ENCODE measurements at regions not wholly inside any gene's neighbourhood (a gene's known extent, or its start where the extent isn't known, plus 50 kb on each side); places are given as distances from the start of the nearest gene placed in this dataset.
"Not testable (repeated sequence)": the region's sequence is repeated elsewhere in the genome, so short reads cannot be mapped to it uniquely, and the experiment has no call there.

DNA sequence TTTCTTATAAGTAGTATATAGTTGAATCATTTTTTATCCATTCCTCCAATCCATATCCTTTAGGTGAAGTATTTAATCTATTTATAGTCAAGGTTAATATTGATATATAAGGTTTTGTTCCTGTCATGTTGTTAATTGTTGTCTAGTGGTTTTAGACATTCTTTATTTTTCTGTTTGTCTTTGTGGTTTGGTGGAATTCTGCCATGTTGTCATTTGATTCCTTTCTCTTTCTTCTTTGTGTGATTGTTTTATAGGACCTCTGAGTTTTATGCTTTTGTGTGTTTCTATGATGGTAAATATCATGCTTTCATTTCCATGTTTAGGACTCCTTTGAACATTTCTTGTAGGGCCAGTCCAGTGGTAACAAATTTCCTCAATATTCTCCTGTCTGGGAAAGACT, 450.3 kb upstream of the BTBD3 start:
- no peak for DNase-seq (ENCODE audit: low spot score)
- no peak for ATAC-seq

DNA sequence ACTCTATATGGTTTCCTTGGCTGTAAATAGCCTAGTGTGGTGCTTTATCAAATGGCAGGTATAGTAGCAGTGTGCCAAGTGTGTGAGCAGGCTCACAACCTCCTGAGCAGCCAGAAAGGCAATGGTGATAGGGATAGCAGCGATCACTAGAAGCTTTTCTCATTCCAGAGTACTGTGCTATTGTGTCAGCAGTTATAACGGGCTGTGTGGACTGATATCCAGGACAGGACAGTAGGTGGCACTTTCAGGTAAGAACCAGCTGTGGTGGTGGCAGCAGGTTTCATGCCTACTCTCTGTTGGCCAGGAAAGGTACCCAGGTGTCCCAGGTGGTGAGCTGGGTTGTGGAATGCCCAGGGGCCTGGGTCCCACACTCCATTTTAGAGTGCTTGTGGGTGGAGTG, 448.8 kb upstream of the BTBD3 start:
- no peak for ATAC-seq
- no peak for DNase-seq (ENCODE audit: low spot score)

DNA sequence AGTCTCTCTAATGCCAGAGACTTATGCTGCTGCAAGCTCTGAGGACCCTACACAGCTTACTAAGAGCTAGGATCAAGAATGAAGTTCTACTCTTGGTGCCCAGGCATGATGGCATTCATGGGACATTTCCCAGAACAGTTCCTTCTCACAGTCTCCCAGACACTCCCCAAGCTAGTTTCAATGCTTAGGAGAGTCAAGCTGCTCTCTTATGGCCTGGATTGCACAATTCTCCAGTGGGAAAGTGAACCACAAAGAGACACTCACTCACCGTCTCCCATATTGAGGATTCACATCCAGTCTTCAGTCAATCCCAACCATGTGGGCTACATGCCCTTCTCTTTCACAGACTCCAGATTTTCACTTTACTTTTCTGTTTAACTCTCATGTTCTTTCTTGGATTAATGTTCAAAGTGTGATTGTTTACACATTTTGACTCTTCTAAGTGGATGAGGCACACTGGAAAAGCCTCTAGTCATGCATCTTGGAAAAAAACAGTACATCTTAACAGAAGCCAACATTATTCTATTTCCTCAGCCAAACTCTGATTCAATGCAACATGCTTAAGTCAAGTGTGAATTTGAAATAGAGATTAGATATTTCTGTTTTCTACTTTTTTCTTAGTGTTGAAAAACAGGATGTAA, 447.8 kb upstream of the BTBD3 start:
- no peak for ATAC-seq
- no peak for DNase-seq (ENCODE audit: low spot score)

- ATAC-seq (no peak), DNase-seq (ENCODE audit: low spot score) (no peak)
These were observed 443.7 kb upstream of the BTBD3 start for GRCh38 chr20:11473983-11474382.

DNA sequence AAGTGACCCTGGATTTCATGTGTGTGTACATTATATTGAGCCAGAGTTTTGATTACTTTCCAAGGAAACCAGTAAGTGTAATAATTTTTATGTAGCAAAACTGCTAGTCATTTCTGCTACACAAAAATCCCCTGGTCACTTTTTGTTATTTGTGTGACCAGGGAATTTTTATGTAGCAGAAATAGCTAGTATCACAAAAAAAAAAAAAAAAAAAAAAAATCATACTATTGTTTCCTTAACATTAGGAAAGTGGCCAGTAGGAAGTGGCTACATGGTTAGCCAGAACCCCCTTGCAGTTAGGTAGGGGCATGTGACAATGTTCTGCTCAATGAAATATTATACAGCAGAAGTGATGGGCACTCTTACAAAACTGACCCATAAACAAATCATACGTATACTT, 434.0 kb upstream of the BTBD3 start:
- ATAC-seq = no peak
- DNase-seq (ENCODE audit: low spot score) = no peak

- no peak for ATAC-seq
- no peak for DNase-seq (ENCODE audit: low spot score)
These were observed 433.2 kb upstream of the BTBD3 start for GRCh38 chr20:11484479-11484878.

DNA sequence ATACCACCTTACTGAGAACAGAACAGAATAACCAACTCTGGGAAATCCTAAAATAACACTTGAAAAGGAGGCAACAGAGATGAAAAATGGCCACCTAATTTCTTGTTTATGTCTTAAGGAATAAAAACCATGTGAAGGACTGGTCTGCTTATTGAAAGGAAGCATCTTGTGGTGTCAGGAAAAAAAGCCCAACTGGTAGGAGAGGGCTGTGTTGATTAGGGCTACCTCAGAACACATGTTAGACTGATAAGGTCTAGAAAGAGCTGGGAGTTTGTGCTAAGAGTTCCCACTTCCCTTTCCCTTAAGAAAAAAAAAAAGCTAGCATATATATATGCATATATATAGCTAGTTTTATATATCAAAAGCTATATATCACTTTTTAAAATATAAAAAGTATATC, 425.3 kb upstream of the BTBD3 start:
- no peak for ATAC-seq
- DNase-seq (ENCODE audit: low spot score) = no peak

DNA sequence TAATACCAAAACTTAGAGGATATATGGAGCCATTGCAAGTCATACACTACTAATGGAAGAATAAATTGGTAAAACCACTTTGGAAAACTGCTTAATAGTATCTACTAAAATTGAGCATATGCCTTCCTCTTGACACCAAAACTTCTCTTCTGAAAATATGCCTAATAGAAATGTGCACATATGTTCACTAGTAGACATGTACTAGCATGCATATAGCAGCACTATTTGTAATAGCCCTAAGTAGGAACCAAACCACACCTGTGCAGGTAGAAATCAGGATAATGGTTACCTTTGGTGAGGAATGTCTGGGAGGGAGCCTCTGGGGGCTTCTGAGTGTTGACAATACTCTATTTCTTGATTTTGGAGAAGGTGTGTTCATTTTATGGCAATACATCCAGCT, 424.8 kb upstream of the BTBD3 start:
- DNase-seq (ENCODE audit: low spot score) = no peak
- ATAC-seq = no peak

GRCh38 chr20:11496380-11496779, 421.3 kb upstream of the BTBD3 start:
- DNase-seq (ENCODE audit: low spot score) (no peak), ATAC-seq (no peak)

DNA sequence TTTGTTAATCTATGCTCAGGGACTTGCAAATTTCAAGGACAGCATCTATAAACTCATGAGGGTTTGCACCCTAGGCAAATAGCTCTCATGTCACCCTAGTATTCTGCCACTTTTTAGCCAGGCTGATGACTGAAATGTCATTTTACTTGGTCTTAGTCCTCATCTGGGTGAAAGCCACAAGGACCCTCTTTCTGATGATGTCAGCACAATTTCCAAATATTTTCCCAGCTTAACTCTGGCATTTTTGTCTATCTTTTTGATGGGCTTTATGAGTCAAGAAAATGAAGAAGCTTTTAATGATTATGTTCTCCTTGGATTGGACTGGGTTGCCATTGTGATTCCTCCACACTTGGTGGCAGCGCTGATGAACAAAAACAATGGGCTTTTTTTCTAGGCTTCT, 420.1 kb upstream of the BTBD3 start:
- no peak for DNase-seq (ENCODE audit: low spot score)
- ATAC-seq = no peak

- DNase-seq (ENCODE audit: low spot score) (no peak), ATAC-seq (no peak)
These were observed 418.5 kb upstream of the BTBD3 start for GRCh38 chr20:11499101-11499634.

GRCh38 chr20:11502061-11502460, 415.6 kb upstream of the BTBD3 start:
- ATAC-seq = no peak

GRCh38 chr20:11502671-11503070, 415.0 kb upstream of the BTBD3 start:
- no peak for ATAC-seq
- no peak for DNase-seq (ENCODE audit: low spot score)

More at GRCh38 chr20:11502061-11502460, 415.6 kb upstream of the BTBD3 start:
- no peak for DNase-seq (ENCODE audit: low spot score)

DNA sequence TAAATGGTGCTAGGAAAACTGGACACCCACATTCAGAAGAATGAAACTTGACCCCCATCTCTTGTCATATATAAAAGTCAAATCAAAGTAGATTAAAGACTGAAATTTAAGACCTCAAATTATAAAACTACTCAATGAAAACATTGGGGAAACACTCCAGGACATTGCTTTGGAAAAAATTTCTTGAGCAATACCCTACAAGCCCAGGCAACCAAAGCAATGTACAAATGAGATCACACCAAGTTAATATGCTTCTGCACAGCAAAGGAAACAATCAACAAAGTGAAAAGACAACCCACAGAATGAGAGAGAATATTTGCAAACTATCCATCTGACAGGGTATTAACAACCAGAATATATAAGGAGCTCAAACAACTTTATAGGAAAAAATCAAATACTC, 407.9 kb upstream of the BTBD3 start:
- ATAC-seq (no peak), DNase-seq (ENCODE audit: low spot score) (no peak)

DNA sequence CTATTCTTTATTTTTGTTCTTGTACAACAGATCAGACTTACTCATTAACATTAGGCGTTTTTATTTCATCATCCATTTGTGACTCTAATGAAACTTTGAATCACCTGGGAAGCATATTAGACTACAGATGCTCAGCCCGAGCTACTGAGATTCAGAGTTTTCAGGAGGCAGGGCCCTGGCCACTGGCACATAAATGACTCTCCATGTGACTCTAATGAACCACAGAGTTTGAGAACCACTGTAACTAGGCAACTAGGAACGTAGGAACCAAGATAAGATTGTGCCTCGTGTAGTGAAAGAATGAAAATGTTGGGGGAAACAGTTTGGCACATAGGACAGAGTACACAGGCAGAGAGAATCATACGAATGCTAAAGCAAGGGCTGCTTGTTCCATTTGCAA, 405.9 kb upstream of the BTBD3 start:
- no peak for ATAC-seq
- DNase-seq (ENCODE audit: low spot score) = no peak

- DNase-seq (ENCODE audit: low spot score); ATAC-seq: not testable (repeated sequence)
These were observed 404.4 kb upstream of the BTBD3 start for GRCh38 chr20:11513241-11513745.

DNA sequence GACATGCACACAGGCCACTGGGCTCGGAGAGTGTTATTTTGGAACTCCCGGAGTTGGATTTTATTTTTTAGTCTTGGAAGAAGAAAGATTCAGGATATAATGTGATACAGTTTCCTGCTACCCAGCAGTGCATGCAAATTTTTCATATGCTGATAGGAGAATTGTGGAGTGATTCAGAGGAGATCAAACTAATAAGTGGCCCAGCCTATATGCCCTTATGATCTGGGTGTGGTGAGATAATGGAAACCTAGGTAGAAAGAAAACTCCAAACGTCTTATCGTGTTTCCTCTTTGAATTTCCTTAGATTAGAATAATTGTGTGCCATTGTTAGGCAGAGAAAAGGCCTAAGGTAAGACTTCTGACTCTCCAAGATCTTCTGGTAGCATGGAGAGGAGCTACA, 401.2 kb upstream of the BTBD3 start:
- no peak for DNase-seq (ENCODE audit: low spot score)
- no peak for ATAC-seq

- ATAC-seq = no peak
- DNase-seq (ENCODE audit: low spot score) = no peak
These were observed 397.1 kb upstream of the BTBD3 start for GRCh38 chr20:11520596-11520995.

GRCh38 chr20:11521476-11522365, 396.0 kb upstream of the BTBD3 start:
- no peak for ATAC-seq
- DNase-seq (ENCODE audit: low spot score) = no peak

GRCh38 chr20:11522366-11522741, 395.3 kb upstream of the BTBD3 start:
- DNase-seq (ENCODE audit: low spot score) (no peak), ATAC-seq (no peak)

GRCh38 chr20:11529047-11529446, 388.6 kb upstream of the BTBD3 start:
- DNase-seq (ENCODE audit: low spot score) (no peak), ATAC-seq (no peak)

DNA sequence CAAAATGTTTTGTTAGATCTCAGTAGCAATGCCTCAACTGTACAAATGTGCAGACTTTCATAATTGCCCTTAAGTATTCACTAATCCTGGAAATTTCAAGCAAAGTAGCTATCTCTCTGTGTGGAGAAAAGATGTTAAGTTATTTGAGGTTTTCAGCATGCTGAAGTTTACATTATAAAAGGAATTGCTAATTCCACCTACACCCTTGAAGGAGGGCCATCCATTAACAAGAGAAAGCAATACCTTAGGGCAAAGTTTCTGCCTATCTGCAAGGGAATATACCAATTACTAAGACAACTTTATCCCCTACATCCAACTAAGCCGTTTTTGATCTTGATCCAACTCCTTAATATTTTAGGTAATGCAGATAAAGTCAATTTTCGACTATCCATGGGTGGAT, 380.7 kb upstream of the BTBD3 start:
- DNase-seq (ENCODE audit: low spot score) (no peak), ATAC-seq (no peak)
